ENCODE measurements at regions not wholly inside any gene's neighbourhood (a gene's known extent, or its start where the extent isn't known, plus 50 kb on each side); places are given as distances from the start of the nearest gene placed in this dataset.

DNA sequence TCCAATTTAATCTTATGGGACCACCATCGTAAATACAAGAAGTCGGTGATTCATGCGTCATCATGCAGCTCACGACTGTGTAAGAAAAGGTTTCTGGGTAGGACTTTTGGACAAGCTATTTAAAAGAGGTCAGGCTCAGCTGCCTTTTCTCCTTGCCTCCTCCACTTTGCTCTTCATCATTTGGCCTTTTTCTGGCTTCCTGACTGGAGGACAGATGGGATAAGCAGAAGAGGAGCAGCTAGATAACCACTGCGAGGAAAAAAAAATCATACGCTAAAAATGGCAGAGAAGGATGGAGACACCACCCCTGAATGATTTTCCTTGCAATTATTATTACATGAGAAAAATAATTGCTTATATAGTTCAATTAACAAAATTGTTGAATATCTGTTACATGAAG, 294.3 kb upstream of the FSTL5 start:
- TF ChIP-seq, protein P1, sequence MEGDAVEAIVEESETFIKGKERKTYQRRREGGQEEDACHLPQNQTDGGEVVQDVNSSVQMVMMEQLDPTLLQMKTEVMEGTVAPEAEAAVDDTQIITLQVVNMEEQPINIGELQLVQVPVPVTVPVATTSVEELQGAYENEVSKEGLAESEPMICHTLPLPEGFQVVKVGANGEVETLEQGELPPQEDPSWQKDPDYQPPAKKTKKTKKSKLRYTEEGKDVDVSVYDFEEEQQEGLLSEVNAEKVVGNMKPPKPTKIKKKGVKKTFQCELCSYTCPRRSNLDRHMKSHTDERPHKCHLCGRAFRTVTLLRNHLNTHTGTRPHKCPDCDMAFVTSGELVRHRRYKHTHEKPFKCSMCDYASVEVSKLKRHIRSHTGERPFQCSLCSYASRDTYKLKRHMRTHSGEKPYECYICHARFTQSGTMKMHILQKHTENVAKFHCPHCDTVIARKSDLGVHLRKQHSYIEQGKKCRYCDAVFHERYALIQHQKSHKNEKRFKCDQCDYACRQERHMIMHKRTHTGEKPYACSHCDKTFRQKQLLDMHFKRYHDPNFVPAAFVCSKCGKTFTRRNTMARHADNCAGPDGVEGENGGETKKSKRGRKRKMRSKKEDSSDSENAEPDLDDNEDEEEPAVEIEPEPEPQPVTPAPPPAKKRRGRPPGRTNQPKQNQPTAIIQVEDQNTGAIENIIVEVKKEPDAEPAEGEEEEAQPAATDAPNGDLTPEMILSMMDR (IDR thresholded peaks at IDR 0.05 in 8 of 11, conservative IDR thresholded peaks at IDR 0.05 in 3 of 11), result no peak
- no peak for TF ChIP-seq POLR2A (IDR thresholded peaks at IDR 0.05)

Measured in spleen (tissue), 7 donors.